ENCODE measurements at regions not wholly inside any gene's neighbourhood (a gene's known extent, or its start where the extent isn't known, plus 50 kb on each side); places are given as distances from the start of the nearest gene placed in this dataset.
A peak's percentile ranks its signal among the peaks of the same experiment; 100 is the strongest.

- H3K36me3 ChIP-seq (ENCODE audit: control insufficient read depth in 1 of 2, insufficient read depth in 2 of 2, low read length in 1 of 2) = no peaks in the 10 kb centered on the region
- ATAC-seq (ENCODE audit: low FRiP score) = no peak
- H3K27me3 ChIP-seq (ENCODE audit: control insufficient read depth in 1 of 2, insufficient read depth in 2 of 2, low read length in 1 of 2) = no peaks in the 10 kb centered on the region
- peak in 1 of 2 donors; percentile 23 for DNase-seq
- no peak overlapping the region for H3K27ac ChIP-seq (ENCODE audit: low read depth in 1 of 2, low read length in 2 of 2)
- H3K4me1 ChIP-seq (ENCODE audit: control insufficient read depth in 1 of 2, insufficient read depth in 2 of 2, low read length in 2 of 2) = no peaks in the 10 kb centered on the region
- no peak overlapping the region for H3K4me3 ChIP-seq (ENCODE audit: low read length in 2 of 2)
- intact Hi-C loops (cut with DNase I) = no loop called here
- 88 to 89% methylated on average over 8 of the region's 8 CpGs for WGBS, 2 donors
- H3K9me3 ChIP-seq (ENCODE audit: control insufficient read depth, low read length) = no peaks in the 10 kb centered on the region
Observed at GRCh38 chr2:42987112-42987922, 194.9 kb upstream of the HAAO start.

GRCh38 chr2:42984617-42985016 lies 192.2 kb upstream of the HAAO start:
- H3K36me3 ChIP-seq (ENCODE audit: control insufficient read depth in 1 of 2, insufficient read depth in 2 of 2, low read length in 1 of 2) = no peaks in the 10 kb centered on the region
- DNase-seq (peak in 1 of 2 donors; percentile 13), ATAC-seq (ENCODE audit: low FRiP score) (no peak)
- intact Hi-C loops (cut with DNase I) = no loop called here
- WGBS, 2 donors = 90 to 96% methylated on average over 6 of the region's 6 CpGs
- H3K9me3 ChIP-seq (ENCODE audit: control insufficient read depth, low read length) = no peaks in the 10 kb centered on the region
- no peak overlapping the region for H3K27ac ChIP-seq (ENCODE audit: low read depth in 1 of 2, low read length in 2 of 2)
- H3K27me3 ChIP-seq (ENCODE audit: control insufficient read depth in 1 of 2, insufficient read depth in 2 of 2, low read length in 1 of 2) = no peaks in the 10 kb centered on the region
- no peak overlapping the region for H3K4me3 ChIP-seq (ENCODE audit: low read length in 2 of 2)
- H3K4me1 ChIP-seq (ENCODE audit: control insufficient read depth in 1 of 2, insufficient read depth in 2 of 2, low read length in 2 of 2) = no peaks in the 10 kb centered on the region

- no peaks in the 10 kb centered on the region for H3K27me3 ChIP-seq (ENCODE audit: control insufficient read depth in 1 of 2, insufficient read depth in 2 of 2, low read length in 1 of 2)
- ATAC-seq (ENCODE audit: low FRiP score) (no peak), DNase-seq (peak in 1 of 2 donors; percentile 12)
- H3K9me3 ChIP-seq (ENCODE audit: control insufficient read depth, low read length) = no peaks in the 10 kb centered on the region
- H3K27ac ChIP-seq (ENCODE audit: low read depth in 1 of 2, low read length in 2 of 2) = no peak overlapping the region
- H3K4me3 ChIP-seq (ENCODE audit: low read length in 2 of 2) = no peak overlapping the region
- 89 to 90% methylated on average over 6 of the region's 6 CpGs for WGBS, 2 donors
- no peaks in the 10 kb centered on the region for H3K36me3 ChIP-seq (ENCODE audit: control insufficient read depth in 1 of 2, insufficient read depth in 2 of 2, low read length in 1 of 2)
- intact Hi-C loops (cut with DNase I) = no loop called here
- no peaks in the 10 kb centered on the region for H3K4me1 ChIP-seq (ENCODE audit: control insufficient read depth in 1 of 2, insufficient read depth in 2 of 2, low read length in 2 of 2)
Observed at GRCh38 chr2:42984081-42984480, 191.7 kb upstream of the HAAO start.

- intact Hi-C loops (cut with DNase I) = no loop called here
- H3K36me3 ChIP-seq (ENCODE audit: control insufficient read depth in 1 of 2, insufficient read depth in 2 of 2, low read length in 1 of 2) = no peaks in the 10 kb centered on the region
- no peak overlapping the region for H3K4me3 ChIP-seq (ENCODE audit: low read length in 2 of 2)
- DNase-seq = no peak
- no peak for ATAC-seq (ENCODE audit: low FRiP score)
- H3K27me3 ChIP-seq (ENCODE audit: control insufficient read depth in 1 of 2, insufficient read depth in 2 of 2, low read length in 1 of 2) = no peaks in the 10 kb centered on the region
- no peaks in the 10 kb centered on the region for H3K9me3 ChIP-seq (ENCODE audit: control insufficient read depth, low read length)
- 95% methylated on average over 9 of the region's 9 CpGs for WGBS, 2 donors
- H3K4me1 ChIP-seq (ENCODE audit: control insufficient read depth in 1 of 2, insufficient read depth in 2 of 2, low read length in 2 of 2) = no peaks in the 10 kb centered on the region
- no peak overlapping the region for H3K27ac ChIP-seq (ENCODE audit: low read depth in 1 of 2, low read length in 2 of 2)
Observed at GRCh38 chr2:42980764-42981416, 188.5 kb upstream of the HAAO start.

GRCh38 chr2:42979870-42980763 lies 187.7 kb upstream of the HAAO start:
- no peaks in the 10 kb centered on the region for H3K4me1 ChIP-seq (ENCODE audit: control insufficient read depth in 1 of 2, insufficient read depth in 2 of 2, low read length in 2 of 2)
- H3K27ac ChIP-seq (ENCODE audit: low read depth in 1 of 2, low read length in 2 of 2) = no peak overlapping the region
- H3K36me3 ChIP-seq (ENCODE audit: control insufficient read depth in 1 of 2, insufficient read depth in 2 of 2, low read length in 1 of 2) = no peaks in the 10 kb centered on the region
- intact Hi-C loops (cut with DNase I) = loop anchor here (5.0 to 10.0 kb wide), 2 partner anchors 47 to 505 kb away; no protein-coding TSS in a partner anchor
- WGBS, 2 donors = 92 to 94% methylated on average over 16 of the region's 16 CpGs
- no peak overlapping the region for H3K4me3 ChIP-seq (ENCODE audit: low read length in 2 of 2)
- no peaks in the 10 kb centered on the region for H3K27me3 ChIP-seq (ENCODE audit: control insufficient read depth in 1 of 2, insufficient read depth in 2 of 2, low read length in 1 of 2)
- ATAC-seq (ENCODE audit: low FRiP score) (no peak), DNase-seq (peak in 1 of 2 donors; percentile 59)
- H3K9me3 ChIP-seq (ENCODE audit: control insufficient read depth, low read length) = no peaks in the 10 kb centered on the region

GRCh38 chr2:42979416-42979869 lies 187.1 kb upstream of the HAAO start:
- intact Hi-C loops (cut with DNase I) = loop anchor here (5.0 to 10.0 kb wide), 2 partner anchors 48 to 505 kb away; no protein-coding TSS in a partner anchor
- 61 to 70% methylated on average over 5 of the region's 5 CpGs for WGBS, 2 donors
- DNase-seq (peak in 1 of 2 donors; percentile 45), ATAC-seq (ENCODE audit: low FRiP score) (no peak)
- Histone ChIP-seq H3K9me3 (ENCODE audit: control insufficient read depth, low read length) (no peaks in the 10 kb centered on the region), H3K36me3 (ENCODE audit: control insufficient read depth in 1 of 2, insufficient read depth in 2 of 2, low read length in 1 of 2) (no peaks in the 10 kb centered on the region), H3K4me1 (ENCODE audit: control insufficient read depth in 1 of 2, insufficient read depth in 2 of 2, low read length in 2 of 2) (no peaks in the 10 kb centered on the region), H3K27ac (ENCODE audit: low read depth in 1 of 2, low read length in 2 of 2) (no peak overlapping the region), H3K4me3 (ENCODE audit: low read length in 2 of 2) (no peak overlapping the region), H3K27me3 (ENCODE audit: control insufficient read depth in 1 of 2, insufficient read depth in 2 of 2, low read length in 1 of 2) (no peaks in the 10 kb centered on the region)

- no peaks in the 10 kb centered on the region for H3K27me3 ChIP-seq (ENCODE audit: control insufficient read depth in 1 of 2, insufficient read depth in 2 of 2, low read length in 1 of 2)
- no peaks in the 10 kb centered on the region for H3K9me3 ChIP-seq (ENCODE audit: control insufficient read depth, low read length)
- ATAC-seq (ENCODE audit: low FRiP score) (no peak), DNase-seq (peak in 1 of 2 donors; percentile 33)
- H3K36me3 ChIP-seq (ENCODE audit: control insufficient read depth in 1 of 2, insufficient read depth in 2 of 2, low read length in 1 of 2) = no peaks in the 10 kb centered on the region
- H3K4me1 ChIP-seq (ENCODE audit: control insufficient read depth in 1 of 2, insufficient read depth in 2 of 2, low read length in 2 of 2) = no peaks in the 10 kb centered on the region
- H3K27ac ChIP-seq (ENCODE audit: low read depth in 1 of 2, low read length in 2 of 2) = no peak overlapping the region
- WGBS, 2 donors = 91 to 92% methylated on average over 7 of the region's 7 CpGs
- intact Hi-C loops (cut with DNase I) = loop anchor here (5.0 to 10.0 kb wide), 2 partner anchors 48 to 506 kb away; no protein-coding TSS in a partner anchor
- H3K4me3 ChIP-seq (ENCODE audit: low read length in 2 of 2) = no peak overlapping the region
Observed at GRCh38 chr2:42978887-42979415, 186.6 kb upstream of the HAAO start.
